Activated T-helper 1 cell treated with anti-CD3 and anti-CD28 coated beads, Interleukin-12 subunit alpha, Interleukin-12 subunit beta, Interleukin-2, Interleukin-4 antibody, amounts not matched to agents 30 ng/mL and 10 ng/mL and 1 ng/mL, durations not matched to agents 14 hours and 24 hours and 36 hours (primary cell): ENCODE measurements at regions not wholly inside any gene's neighbourhood (a gene's known extent, or its start where the extent isn't known, plus 50 kb on each side); places are given as distances from the start of the nearest gene placed in this dataset.

Experiments
- DNase-seq: peaks from one replicate; pipeline ENCODE4 v3.0.0; 2021; ENCODE audit warnings: low spot score
- H3K27ac Mint-ChIP-seq: one replicate; pipeline ENCODE4 v1.8.0; 2021; ENCODE audit warnings: mild to moderate bottlenecking, mixed read lengths
- H3K27me3 Mint-ChIP-seq: one replicate; pipeline ENCODE4 v1.8.0; 2022; ENCODE audit warnings: mild to moderate bottlenecking, moderate library complexity, mixed read lengths; ENCODE audit not compliant: insufficient read depth
- H3K36me3 Mint-ChIP-seq: one replicate; pipeline ENCODE4 v1.8.0; 2021; ENCODE audit warnings: low read depth, mixed read lengths
- H3K4me1 Mint-ChIP-seq: one replicate; pipeline ENCODE4 v1.8.0; 2021; ENCODE audit warnings: low read depth, mixed read lengths
- H3K4me3 Mint-ChIP-seq: one replicate; pipeline ENCODE4 v1.8.0; 2021; ENCODE audit warnings: mild to moderate bottlenecking, moderate library complexity, mixed read lengths
- H3K9me3 Mint-ChIP-seq: one replicate; pipeline ENCODE4 v1.8.0; 2021; ENCODE audit warnings: mixed read lengths
- intact Hi-C: fragments of 100-400 bp; cut with micrococcal nuclease; formaldehyde crosslinking; loops from one replicate; pipeline ENCODE4 v1.15.1; 2024

GRCh38 chr18:70446063-70446462 is 157.2 kb downstream of the SOCS6 start:
- intact Hi-C loops: no loop called here
- Mint-ChIP-seq H3K36me3 (no peaks in the 10 kb centered on the region), H3K4me1 (no peaks in the 10 kb centered on the region), H3K27me3 (no peaks in the 10 kb centered on the region), H3K4me3 (no peak overlapping the region), H3K27ac (no peak overlapping the region), H3K9me3 (peaks cover 19% of the 10 kb centered on the region)
- DNase-seq: no peak

- Mint-ChIP-seq H3K4me1 (no peaks in the 10 kb centered on the region), H3K36me3 (no peaks in the 10 kb centered on the region), H3K9me3 (peaks cover 19% of the 10 kb centered on the region), H3K27ac (no peak overlapping the region), H3K27me3 (no peaks in the 10 kb centered on the region), H3K4me3 (no peak overlapping the region)
- intact Hi-C loops: no loop called here
- DNase-seq: no peak
These were observed 154.1 kb downstream of the SOCS6 start for GRCh38 chr18:70442933-70443332.

GRCh38 chr18:70432804-70433400 is 144.1 kb downstream of the SOCS6 start:
- Mint-ChIP-seq H3K4me1 (no peaks in the 10 kb centered on the region), H3K27me3 (peaks cover 3% of the 10 kb centered on the region), H3K9me3 (no peaks in the 10 kb centered on the region), H3K36me3 (no peaks in the 10 kb centered on the region), H3K4me3 (no peak overlapping the region), H3K27ac (no peak overlapping the region)
- intact Hi-C loops: no loop called here
- DNase-seq: no peak

- Mint-ChIP-seq H3K4me3 (no peak overlapping the region), H3K27ac (no peak overlapping the region), H3K27me3 (peaks cover 3% of the 10 kb centered on the region), H3K36me3 (no peaks in the 10 kb centered on the region), H3K9me3 (no peaks in the 10 kb centered on the region), H3K4me1 (no peaks in the 10 kb centered on the region)
- no peak for DNase-seq
- intact Hi-C loops: no loop called here
These were observed 142.4 kb downstream of the SOCS6 start for GRCh38 chr18:70431203-70431624.

GRCh38 chr18:70430501-70431173 is 141.8 kb downstream of the SOCS6 start:
- no peaks in the 10 kb centered on the region for H3K4me1 Mint-ChIP-seq
- intact Hi-C loops: no loop called here
- H3K27me3 Mint-ChIP-seq: no peaks in the 10 kb centered on the region
- DNase-seq: no peak
- no peak overlapping the region for H3K4me3 Mint-ChIP-seq
- H3K36me3 Mint-ChIP-seq: no peaks in the 10 kb centered on the region
- H3K27ac Mint-ChIP-seq: no peak overlapping the region
- H3K9me3 Mint-ChIP-seq: no peaks in the 10 kb centered on the region

DNA sequence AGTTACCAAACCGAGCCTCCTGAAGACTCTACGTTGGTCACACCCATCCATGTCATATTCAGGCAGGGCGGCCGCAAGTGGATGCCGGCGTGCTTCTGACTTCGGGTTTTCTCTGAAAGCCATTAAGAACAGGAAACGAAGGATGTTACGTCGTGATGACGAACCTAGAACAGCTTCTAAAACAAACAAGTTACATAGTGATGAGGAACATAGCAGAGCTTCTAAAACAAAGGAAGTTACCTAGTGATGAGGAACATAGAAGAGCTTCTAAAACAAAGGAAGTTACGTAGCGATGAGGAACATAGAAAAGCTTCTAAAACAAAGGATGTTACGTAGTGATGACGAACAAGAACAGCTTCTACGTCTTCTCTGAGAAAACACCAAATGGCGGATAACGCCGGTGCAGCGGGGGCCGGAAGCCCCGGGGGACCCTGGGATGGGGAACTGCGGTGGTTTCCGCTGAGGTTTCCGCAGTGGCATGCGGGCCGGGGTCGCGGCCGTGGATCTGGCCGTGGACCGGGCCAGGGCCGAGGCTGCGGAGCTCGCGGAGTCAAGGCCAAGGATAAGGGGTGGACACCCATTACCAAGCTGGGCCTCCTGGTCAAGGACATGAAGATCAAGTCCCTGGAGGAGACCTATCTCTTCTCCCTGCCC is 141.1 kb downstream of the SOCS6 start:
- H3K36me3 Mint-ChIP-seq: no peaks in the 10 kb centered on the region

DNA sequence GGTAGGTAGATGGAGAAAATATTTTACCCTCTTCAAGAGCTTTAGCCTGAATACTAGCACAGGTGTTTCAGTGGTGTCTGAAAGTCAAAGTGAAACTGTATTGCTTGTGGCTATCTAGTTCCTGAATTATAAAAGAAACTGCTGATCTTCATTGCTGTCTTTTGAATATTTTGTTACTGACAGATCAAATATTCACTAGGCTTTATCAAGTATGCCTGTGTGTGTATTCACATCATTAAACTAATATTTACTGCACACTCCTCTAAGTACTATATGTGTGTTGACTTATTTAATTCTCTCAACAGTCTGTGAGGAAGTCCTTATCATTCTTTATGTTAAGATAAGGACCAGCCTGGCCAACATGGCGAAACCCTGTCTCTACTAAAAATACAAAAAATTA is 139.6 kb downstream of the SOCS6 start:
- no peaks in the 10 kb centered on the region for H3K4me1 Mint-ChIP-seq
- H3K9me3 Mint-ChIP-seq: no peaks in the 10 kb centered on the region
- no peak overlapping the region for H3K4me3 Mint-ChIP-seq
- no peaks in the 10 kb centered on the region for H3K36me3 Mint-ChIP-seq
- H3K27me3 Mint-ChIP-seq: no peaks in the 10 kb centered on the region
- intact Hi-C loops: no loop called here
- H3K27ac Mint-ChIP-seq: no peak overlapping the region
- DNase-seq: no peak

More for the DNA sequence above, 141.1 kb downstream of the SOCS6 start:
- Mint-ChIP-seq H3K4me1 (no peaks in the 10 kb centered on the region), H3K27me3 (no peaks in the 10 kb centered on the region), H3K9me3 (no peaks in the 10 kb centered on the region), H3K4me3 (no peak overlapping the region), H3K27ac (no peak overlapping the region)
- intact Hi-C loops: no loop called here
- no peak for DNase-seq

DNA sequence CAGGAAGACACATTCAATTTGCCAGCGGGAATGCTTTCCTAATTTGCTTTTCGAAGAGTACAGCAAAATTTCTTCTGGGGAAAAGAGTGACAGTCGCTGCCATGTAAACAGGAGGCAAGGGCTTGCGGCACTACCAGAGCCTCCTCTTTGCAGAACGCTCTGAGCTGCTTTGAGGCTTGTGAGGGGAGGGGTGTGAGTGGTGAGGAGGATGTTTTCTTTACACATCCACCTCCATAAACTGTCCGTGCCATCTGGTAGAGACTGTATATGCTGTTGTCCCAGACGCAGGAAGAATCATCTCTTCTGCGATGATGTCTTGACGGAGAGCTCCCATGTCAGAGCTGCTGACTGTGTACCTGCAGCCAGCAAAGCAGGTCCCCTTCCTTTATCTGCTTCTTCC is 138.0 kb downstream of the SOCS6 start:
- no peak for DNase-seq
- H3K4me3 Mint-ChIP-seq: no peak overlapping the region
- no peaks in the 10 kb centered on the region for H3K4me1 Mint-ChIP-seq
- H3K36me3 Mint-ChIP-seq: no peaks in the 10 kb centered on the region
- intact Hi-C loops: no loop called here
- H3K27me3 Mint-ChIP-seq: no peaks in the 10 kb centered on the region
- H3K27ac Mint-ChIP-seq: no peak overlapping the region
- no peaks in the 10 kb centered on the region for H3K9me3 Mint-ChIP-seq

DNA sequence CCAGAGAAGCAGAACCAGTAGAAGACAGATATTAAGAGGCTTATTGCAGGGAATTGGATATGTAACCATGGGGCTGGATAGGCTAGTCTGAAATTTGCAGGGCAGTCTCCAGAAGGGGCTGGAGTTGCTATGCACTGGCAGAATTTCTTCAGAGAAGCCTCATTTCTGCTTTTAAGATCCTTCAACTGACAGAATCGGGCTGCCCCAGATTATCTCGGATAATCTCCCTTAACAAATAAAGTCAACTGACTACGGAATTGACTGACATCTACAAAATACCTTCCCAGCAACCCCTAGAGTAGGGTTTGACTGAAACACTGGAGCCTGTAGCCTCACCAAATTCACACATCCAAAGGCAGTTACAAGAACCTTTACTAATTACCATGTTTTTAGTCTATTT is 136.4 kb downstream of the SOCS6 start:
- Mint-ChIP-seq H3K4me3 (no peak overlapping the region), H3K27me3 (no peaks in the 10 kb centered on the region), H3K27ac (no peak overlapping the region), H3K4me1 (no peaks in the 10 kb centered on the region), H3K36me3 (no peaks in the 10 kb centered on the region), H3K9me3 (no peaks in the 10 kb centered on the region)
- intact Hi-C loops: no loop called here
- no peak for DNase-seq

DNA sequence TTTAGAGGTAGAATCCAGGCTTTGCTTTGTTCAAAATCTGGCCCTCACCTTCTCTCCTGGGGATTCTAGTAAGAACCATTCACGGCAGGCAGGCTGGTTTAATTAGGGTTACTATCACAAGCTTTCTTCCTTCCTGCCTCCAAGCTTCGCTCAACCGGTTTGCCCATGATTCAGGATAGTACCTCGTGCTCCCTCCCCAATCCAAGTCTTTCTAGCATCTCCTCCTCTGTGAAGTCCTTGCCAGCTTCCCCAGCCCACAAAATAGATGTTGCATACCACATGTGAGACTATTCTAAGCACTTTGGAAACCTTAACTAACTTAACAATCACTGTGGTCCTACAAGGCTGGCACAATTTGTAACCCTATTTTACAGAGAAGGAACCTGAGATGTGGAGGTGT is 135.1 kb downstream of the SOCS6 start:
- Mint-ChIP-seq H3K9me3 (no peaks in the 10 kb centered on the region), H3K4me1 (no peaks in the 10 kb centered on the region), H3K27me3 (no peaks in the 10 kb centered on the region), H3K36me3 (no peaks in the 10 kb centered on the region), H3K4me3 (no peak overlapping the region), H3K27ac (no peak overlapping the region)
- no peak for DNase-seq
- intact Hi-C loops: no loop called here

- intact Hi-C loops: no loop called here
These were observed 134.3 kb downstream of the SOCS6 start for GRCh38 chr18:70423120-70423519.

DNA sequence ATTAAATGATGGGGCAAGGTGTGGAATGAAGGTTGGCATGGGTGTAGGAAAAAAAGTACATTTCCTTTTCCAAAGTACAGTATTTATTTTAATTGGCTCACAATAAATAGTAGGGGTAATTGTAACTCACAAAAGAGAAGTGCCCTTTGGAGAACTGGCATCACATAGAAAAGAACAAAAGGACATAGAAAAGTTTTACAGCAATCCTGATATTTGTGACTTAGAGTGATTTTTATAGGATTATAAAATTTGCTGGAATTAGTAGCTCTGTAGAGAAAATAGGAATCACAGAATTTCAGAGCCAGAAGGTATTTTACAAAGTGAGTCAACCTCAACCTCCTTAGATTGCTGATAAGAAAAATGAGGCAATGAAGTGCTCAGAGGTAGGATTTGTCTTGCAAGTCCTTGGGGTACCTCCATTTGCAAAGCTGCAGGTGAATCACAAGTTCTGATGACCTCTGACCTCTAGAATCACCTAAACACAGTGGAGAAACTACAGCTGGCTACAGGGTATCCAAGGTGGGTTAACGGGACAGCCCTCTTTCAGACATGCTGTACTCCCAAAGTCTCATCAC is 133.6 kb downstream of the SOCS6 start:
- Mint-ChIP-seq H3K4me3 (no peak overlapping the region), H3K9me3 (no peaks in the 10 kb centered on the region), H3K4me1 (no peaks in the 10 kb centered on the region), H3K27ac (no peak overlapping the region), H3K27me3 (no peaks in the 10 kb centered on the region), H3K36me3 (no peaks in the 10 kb centered on the region)
- no peak for DNase-seq
- intact Hi-C loops: no loop called here

More at GRCh38 chr18:70423120-70423519, 134.3 kb downstream of the SOCS6 start:
- H3K9me3 Mint-ChIP-seq: no peaks in the 10 kb centered on the region
- no peaks in the 10 kb centered on the region for H3K4me1 Mint-ChIP-seq
- H3K27ac Mint-ChIP-seq: no peak overlapping the region
- DNase-seq: no peak
- H3K4me3 Mint-ChIP-seq: no peak overlapping the region
- H3K27me3 Mint-ChIP-seq: no peaks in the 10 kb centered on the region
- H3K36me3 Mint-ChIP-seq: no peaks in the 10 kb centered on the region
